GM12891 (cell line): ENCODE measurements at regions not wholly inside any gene's neighbourhood (a gene's known extent, or its start where the extent isn't known, plus 50 kb on each side); places are given as distances from the start of the nearest gene placed in this dataset.

Experiments used
- POLR2A ChIP-seq: IDR thresholded peaks from 2 replicates; pipeline ENCODE4 v1.6.1; 2011; ENCODE audit warnings: low read depth, low read length, control low read depth
- POLR2AphosphoS5 ChIP-seq: IDR thresholded peaks from 2 replicates; pipeline ENCODE4 v1.6.1; 2011; ENCODE audit warnings: low read depth, low read length, control low read depth

- no peak for TF ChIP-seq POLR2AphosphoS5
- no peak for TF ChIP-seq POLR2A
Observed at GRCh38 chr10:70954381-70955176, 66.2 kb upstream of the PCBD1 start.
